ENCODE measurements at regions not wholly inside any gene's neighbourhood (a gene's known extent, or its start where the extent isn't known, plus 50 kb on each side); places are given as distances from the start of the nearest gene placed in this dataset.
"Not testable (repeated sequence)": the region's sequence is repeated elsewhere in the genome, so short reads cannot be mapped to it uniquely, and the experiment has no call there.

GRCh38 chr2:10223471-10223870 lies 79.2 kb upstream of the HPCAL1 start:
- DNase-seq: no peak

GRCh38 chr2:10223932-10224720 lies 78.6 kb upstream of the HPCAL1 start:
- DNase-seq: no peak

- no peak for DNase-seq
Measured at GRCh38 chr2:10224734-10225133, 78.0 kb upstream of the HPCAL1 start.

- DNase-seq: no peak
Measured at GRCh38 chr2:10225291-10226037, 77.2 kb upstream of the HPCAL1 start.

- DNase-seq: no peak
Measured at GRCh38 chr2:10226038-10226724, 76.5 kb upstream of the HPCAL1 start.

- DNase-seq: no peak
Measured at GRCh38 chr2:10228611-10229365, 73.9 kb upstream of the HPCAL1 start.

GRCh38 chr2:10229462-10230099 lies 73.1 kb upstream of the HPCAL1 start:
- DNase-seq: no peak

GRCh38 chr2:10230499-10230898 lies 72.2 kb upstream of the HPCAL1 start:
- no peak for DNase-seq

GRCh38 chr2:10230921-10231320 lies 71.8 kb upstream of the HPCAL1 start:
- DNase-seq: not testable (repeated sequence)

- no peak for DNase-seq
Measured at GRCh38 chr2:10231551-10232085, 71.1 kb upstream of the HPCAL1 start.

GRCh38 chr2:10232096-10232815 lies 70.4 kb upstream of the HPCAL1 start:
- DNase-seq: no peak

GRCh38 chr2:10233131-10234012 lies 69.3 kb upstream of the HPCAL1 start:
- DNase-seq: no peak

GRCh38 chr2:10234013-10234306 lies 68.7 kb upstream of the HPCAL1 start:
- DNase-seq: no peak

GRCh38 chr2:10234409-10235094 lies 68.2 kb upstream of the HPCAL1 start:
- DNase-seq: no peak

- DNase-seq: no peak
Measured at GRCh38 chr2:10235099-10235908, 67.4 kb upstream of the HPCAL1 start.

- DNase-seq: no peak
Measured at GRCh38 chr2:10235909-10236550, 66.7 kb upstream of the HPCAL1 start.

All from amygdala (tissue), 56 donors.